ENCODE measurements at regions not wholly inside any gene's neighbourhood (a gene's known extent, or its start where the extent isn't known, plus 50 kb on each side); places are given as distances from the start of the nearest gene placed in this dataset.
A peak's percentile ranks its signal among the peaks of the same experiment; 100 is the strongest.

- Mint-ChIP-seq H3K27me3 (peaks cover 0 to 9% of the 10 kb centered on the region in 2 donors), H3K27ac (no peak overlapping the region), H3K4me1 (ENCODE audit: low read depth in 2 of 2) (no peaks in the 10 kb centered on the region), H3K9me3 (no peaks in the 10 kb centered on the region), H3K36me3 (no peaks in the 10 kb centered on the region), H3K4me3 (no peak overlapping the region)
- no peak for DNase-seq (ENCODE audit: low spot score)
- no peak for ATAC-seq
These were observed 251.8 kb downstream of the UQCRFS1 start for GRCh38 chr19:28960986-28961705.

GRCh38 chr19:28960586-28960985 is 252.4 kb downstream of the UQCRFS1 start:
- Mint-ChIP-seq H3K4me1 (ENCODE audit: low read depth in 2 of 2) (no peaks in the 10 kb centered on the region), H3K27me3 (peaks cover 0 to 9% of the 10 kb centered on the region in 2 donors), H3K36me3 (no peaks in the 10 kb centered on the region), H3K9me3 (no peaks in the 10 kb centered on the region), H3K4me3 (no peak overlapping the region), H3K27ac (no peak overlapping the region)
- DNase-seq (ENCODE audit: low spot score): no peak
- ATAC-seq: no peak

- no peak for ATAC-seq
- Mint-ChIP-seq H3K4me1 (ENCODE audit: low read depth in 2 of 2) (no peaks in the 10 kb centered on the region), H3K27me3 (peaks cover 0 to 4% of the 10 kb centered on the region in 2 donors), H3K9me3 (no peaks in the 10 kb centered on the region), H3K4me3 (no peak overlapping the region), H3K36me3 (no peaks in the 10 kb centered on the region), H3K27ac (no peak overlapping the region)
- DNase-seq (ENCODE audit: low spot score): no peak
These were observed 256.0 kb downstream of the UQCRFS1 start for GRCh38 chr19:28956961-28957360.

- peaks cover 0 to 4% of the 10 kb centered on the region in 2 donors for H3K27me3 Mint-ChIP-seq
- H3K9me3 Mint-ChIP-seq: no peaks in the 10 kb centered on the region
- H3K36me3 Mint-ChIP-seq: no peaks in the 10 kb centered on the region
- ATAC-seq (no peak), DNase-seq (ENCODE audit: low spot score) (no peak)
- H3K4me1 Mint-ChIP-seq (ENCODE audit: low read depth in 2 of 2): no peaks in the 10 kb centered on the region
- H3K27ac Mint-ChIP-seq: no peak overlapping the region
- no peak overlapping the region for H3K4me3 Mint-ChIP-seq
These were observed 256.5 kb downstream of the UQCRFS1 start for GRCh38 chr19:28956421-28956820.

GRCh38 chr19:28949535-28949934 is 263.4 kb downstream of the UQCRFS1 start:
- Mint-ChIP-seq H3K36me3 (no peaks in the 10 kb centered on the region), H3K27me3 (peaks cover 0 to 10% of the 10 kb centered on the region in 2 donors), H3K27ac (no peak overlapping the region), H3K4me1 (ENCODE audit: low read depth in 2 of 2) (no peaks in the 10 kb centered on the region), H3K4me3 (no peak overlapping the region), H3K9me3 (no peaks in the 10 kb centered on the region)
- no peak for ATAC-seq
- no peak for DNase-seq (ENCODE audit: low spot score)

GRCh38 chr19:28949027-28949426 is 263.9 kb downstream of the UQCRFS1 start:
- H3K36me3 Mint-ChIP-seq: no peaks in the 10 kb centered on the region
- H3K4me3 Mint-ChIP-seq: no peak overlapping the region
- H3K9me3 Mint-ChIP-seq: no peaks in the 10 kb centered on the region
- no peak overlapping the region for H3K27ac Mint-ChIP-seq
- no peak for ATAC-seq
- no peak for DNase-seq (ENCODE audit: low spot score)
- no peaks in the 10 kb centered on the region for H3K4me1 Mint-ChIP-seq (ENCODE audit: low read depth in 2 of 2)
- peaks cover 0 to 10% of the 10 kb centered on the region in 2 donors for H3K27me3 Mint-ChIP-seq

- no peaks in the 10 kb centered on the region for H3K9me3 Mint-ChIP-seq
- H3K27me3 Mint-ChIP-seq: peaks cover 0 to 10% of the 10 kb centered on the region in 2 donors
- H3K4me1 Mint-ChIP-seq (ENCODE audit: low read depth in 2 of 2): no peaks in the 10 kb centered on the region
- DNase-seq (ENCODE audit: low spot score) (no peak), ATAC-seq (no peak)
- H3K27ac Mint-ChIP-seq: no peak overlapping the region
- no peak overlapping the region for H3K4me3 Mint-ChIP-seq
- no peaks in the 10 kb centered on the region for H3K36me3 Mint-ChIP-seq
These were observed 264.4 kb downstream of the UQCRFS1 start for GRCh38 chr19:28948566-28948965.

- Mint-ChIP-seq H3K4me3 (no peak overlapping the region), H3K27ac (no peak overlapping the region), H3K36me3 (no peaks in the 10 kb centered on the region), H3K27me3 (peaks cover 0 to 10% of the 10 kb centered on the region in 2 donors), H3K4me1 (ENCODE audit: low read depth in 2 of 2) (no peaks in the 10 kb centered on the region), H3K9me3 (no peaks in the 10 kb centered on the region)
- DNase-seq (ENCODE audit: low spot score) (no peak), ATAC-seq (no peak)
These were observed 264.9 kb downstream of the UQCRFS1 start for GRCh38 chr19:28948026-28948425.

GRCh38 chr19:28943651-28944050 is 269.3 kb downstream of the UQCRFS1 start:
- Mint-ChIP-seq H3K27me3 (peaks cover 0 to 4% of the 10 kb centered on the region in 2 donors), H3K36me3 (no peaks in the 10 kb centered on the region), H3K4me3 (no peak overlapping the region), H3K4me1 (ENCODE audit: low read depth in 2 of 2) (no peaks in the 10 kb centered on the region), H3K27ac (no peak overlapping the region), H3K9me3 (no peaks in the 10 kb centered on the region)
- ATAC-seq (peak in 1 of 2 donors; percentile 50), DNase-seq (ENCODE audit: low spot score) (no peak)

- H3K4me3 Mint-ChIP-seq: no peak overlapping the region
- H3K36me3 Mint-ChIP-seq: no peaks in the 10 kb centered on the region
- no peaks in the 10 kb centered on the region for H3K4me1 Mint-ChIP-seq (ENCODE audit: low read depth in 2 of 2)
- peaks cover 0 to 4% of the 10 kb centered on the region in 2 donors for H3K27me3 Mint-ChIP-seq
- no peaks in the 10 kb centered on the region for H3K9me3 Mint-ChIP-seq
- H3K27ac Mint-ChIP-seq: no peak overlapping the region
- ATAC-seq (no peak), DNase-seq (ENCODE audit: low spot score) (no peak)
These were observed 271.1 kb downstream of the UQCRFS1 start for GRCh38 chr19:28941833-28942232.

- H3K27ac Mint-ChIP-seq: no peak overlapping the region
- no peaks in the 10 kb centered on the region for H3K36me3 Mint-ChIP-seq
- no peak overlapping the region for H3K4me3 Mint-ChIP-seq
- ATAC-seq (no peak), DNase-seq (ENCODE audit: low spot score) (no peak)
- H3K27me3 Mint-ChIP-seq: peaks cover 0 to 4% of the 10 kb centered on the region in 2 donors
- H3K9me3 Mint-ChIP-seq: no peaks in the 10 kb centered on the region
- H3K4me1 Mint-ChIP-seq (ENCODE audit: low read depth in 2 of 2): no peaks in the 10 kb centered on the region
These were observed 272.0 kb downstream of the UQCRFS1 start for GRCh38 chr19:28940751-28941500.

- Mint-ChIP-seq H3K36me3 (no peaks in the 10 kb centered on the region), H3K4me1 (ENCODE audit: low read depth in 2 of 2) (no peaks in the 10 kb centered on the region)
These were observed 273.7 kb downstream of the UQCRFS1 start for GRCh38 chr19:28939236-28939635.

GRCh38 chr19:28936001-28936400 is 276.9 kb downstream of the UQCRFS1 start:
- no peak for ATAC-seq
- Mint-ChIP-seq H3K36me3 (no peaks in the 10 kb centered on the region), H3K27ac (no peak overlapping the region), H3K4me3 (no peak overlapping the region), H3K4me1 (ENCODE audit: low read depth in 2 of 2) (no peaks in the 10 kb centered on the region), H3K27me3 (peaks cover 4 to 8% of the 10 kb centered on the region in 2 donors), H3K9me3 (no peaks in the 10 kb centered on the region)
- DNase-seq (ENCODE audit: low spot score): no peak

More at GRCh38 chr19:28939236-28939635, 273.7 kb downstream of the UQCRFS1 start:
- peaks cover 0 to 4% of the 10 kb centered on the region in 2 donors for H3K27me3 Mint-ChIP-seq
- DNase-seq (ENCODE audit: low spot score) (no peak), ATAC-seq (no peak)
- H3K9me3 Mint-ChIP-seq: no peaks in the 10 kb centered on the region
- no peak overlapping the region for H3K27ac Mint-ChIP-seq
- no peak overlapping the region for H3K4me3 Mint-ChIP-seq

- DNase-seq (ENCODE audit: low spot score) (no peak), ATAC-seq (no peak)
- no peaks in the 10 kb centered on the region for H3K4me1 Mint-ChIP-seq (ENCODE audit: low read depth in 2 of 2)
- peaks cover 0 to 8% of the 10 kb centered on the region in 2 donors for H3K27me3 Mint-ChIP-seq
- no peaks in the 10 kb centered on the region for H3K36me3 Mint-ChIP-seq
- no peak overlapping the region for H3K27ac Mint-ChIP-seq
- no peak overlapping the region for H3K4me3 Mint-ChIP-seq
- H3K9me3 Mint-ChIP-seq: no peaks in the 10 kb centered on the region
These were observed 278.3 kb downstream of the UQCRFS1 start for GRCh38 chr19:28934631-28935030.
